ENCODE measurements at regions not wholly inside any gene's neighbourhood (a gene's known extent, or its start where the extent isn't known, plus 50 kb on each side); places are given as distances from the start of the nearest gene placed in this dataset.

- DNase-seq: no peak
These were observed 64.6 kb upstream of the PIM1 start for GRCh38 chr6:37105148-37106050.

- DNase-seq: no peak
These were observed 63.9 kb upstream of the PIM1 start for GRCh38 chr6:37106051-37106363.

- no peak for DNase-seq
These were observed 63.4 kb upstream of the PIM1 start for GRCh38 chr6:37106554-37106953.

GRCh38 chr6:37106982-37107491 lies 62.9 kb upstream of the PIM1 start:
- DNase-seq: no peak

GRCh38 chr6:37109714-37110499 lies 60.0 kb upstream of the PIM1 start:
- no peak for DNase-seq

GRCh38 chr6:37110500-37111461 lies 59.2 kb upstream of the PIM1 start:
- no peak for DNase-seq

- no peak for DNase-seq
These were observed 56.0 kb upstream of the PIM1 start for GRCh38 chr6:37113976-37114375.

- DNase-seq: no peak
These were observed 55.3 kb upstream of the PIM1 start for GRCh38 chr6:37114612-37115011.

GRCh38 chr6:37115236-37115895 lies 54.6 kb upstream of the PIM1 start:
- no peak for DNase-seq

- no peak for DNase-seq
These were observed 53.6 kb upstream of the PIM1 start for GRCh38 chr6:37116326-37116725.

GRCh38 chr6:37119387-37119886 lies 50.5 kb upstream of the PIM1 start:
- DNase-seq: no peak

All from NCI-H226 (cell line).